ENCODE measurements at regions not wholly inside any gene's neighbourhood (a gene's known extent, or its start where the extent isn't known, plus 50 kb on each side); places are given as distances from the start of the nearest gene placed in this dataset.

GRCh38 chr12:59268295-59268809, 327.5 kb upstream of the SLC16A7 start:
- Histone ChIP-seq H3K9ac (ENCODE audit: control insufficient read depth, insufficient read depth, low read length) (no peak overlapping the region), H2AFZ (ENCODE audit: control insufficient read depth, low read depth, low read length) (no peak overlapping the region), H3K79me2 (ENCODE audit: control insufficient read depth, insufficient read depth, low read length) (no peaks in the 10 kb centered on the region), H3K36me3 (ENCODE audit: control insufficient read depth in 2 of 2, insufficient read depth in 2 of 2, low read length in 1 of 2) (no peaks in the 10 kb centered on the region), H3K4me1 (ENCODE audit: control insufficient read depth, insufficient read depth, low read length) (no peaks in the 10 kb centered on the region), H4K20me1 (ENCODE audit: control insufficient read depth, insufficient read depth) (no peaks in the 10 kb centered on the region), H3K27me3 (replicated peaks in 1 of 2; ENCODE audit: control insufficient read depth in 2 of 2, insufficient read depth in 2 of 2, low read length in 1 of 2) (no peaks in the 10 kb centered on the region), H3K4me3 (no peak overlapping the region), H3K4me2 (ENCODE audit: control insufficient read depth, insufficient read depth) (no peak overlapping the region), H3K27ac (ENCODE audit: control insufficient read depth, insufficient read depth) (no peak overlapping the region), H3K9me3 (replicated peaks; ENCODE audit: control insufficient read depth, insufficient read depth, low read length) (no peaks in the 10 kb centered on the region)
- no TSS peak for BruUV-seq (replicated peaks)
- no peak for DNase-seq (ENCODE audit: low read depth, low spot score)
- TF ChIP-seq EP300 (IDR thresholded peaks at IDR 0.05; ENCODE audit: borderline replicate concordance in 1 of 2, control insufficient read depth in 1 of 2, low read depth in 2 of 2, low read length in 2 of 2): no peak
- no peak for TF ChIP-seq ZBTB40 (IDR thresholded peaks at IDR 0.05; ENCODE audit: borderline replicate concordance)
- no peak for TF ChIP-seq BCL11A (IDR thresholded peaks at IDR 0.05; ENCODE audit: low read depth, low read length)
- no peak for TF ChIP-seq EZH2 (IDR thresholded peaks at IDR 0.05; ENCODE audit: borderline replicate concordance, control insufficient read depth, low read depth, low read length)
- no peak for TF ChIP-seq NFYA (IDR thresholded peaks at IDR 0.05; ENCODE audit: borderline replicate concordance, low read depth, low read length)
- TF ChIP-seq KAT2A (conservative IDR thresholded peaks at IDR 0.05; ENCODE audit: control insufficient read depth, low read depth, low read length): no peak
- no peak for TF ChIP-seq E2F4 (IDR thresholded peaks at IDR 0.05; ENCODE audit: low read depth, low read length)
- TF ChIP-seq YY1 (IDR thresholded peaks at IDR 0.05; ENCODE audit: low read depth, low read length): no peak
- TF ChIP-seq SRF (IDR thresholded peaks at IDR 0.05; ENCODE audit: low read depth in 2 of 2, low read length in 2 of 2): no peak
- TF ChIP-seq SMAD5 (IDR thresholded peaks at IDR 0.05; ENCODE audit: low read depth): no peak
- no peak for TF ChIP-seq CBFB (IDR thresholded peaks at IDR 0.05; ENCODE audit: low read depth)
- TF ChIP-seq HDAC2 (IDR thresholded peaks at IDR 0.05): no peak
- TF ChIP-seq POLR2A (IDR thresholded peaks at IDR 0.05; ENCODE audit: low read depth, low read length): no peak
- no peak for TF ChIP-seq ATF7 (IDR thresholded peaks at IDR 0.05; ENCODE audit: low read depth)
- TF ChIP-seq ATF3 (IDR thresholded peaks at IDR 0.05; ENCODE audit: borderline replicate concordance, extremely low read depth, low read depth, low read length): no peak
- no peak for TF ChIP-seq STAT3 (IDR thresholded peaks at IDR 0.05; ENCODE audit: low read depth, low read length)
- CTCF ChIA-PET: no interaction called here
- POLR2A ChIA-PET: no interaction called here
- in situ Hi-C loops (cut with MboI): no loop called here
- no peak for ATAC-seq
- 0% methylated on average over 2 of the region's 2 CpGs for WGBS (ENCODE audit: insufficient coverage, insufficient replicate concordance, low lambda C conversion rate, missing lambda C conversion rate)
- intact Hi-C loops (cut with micrococcal nuclease; ENCODE audit: unreplicated experiment): no loop called here
- SMC1A ChIA-PET (ENCODE audit: uncharacterized antibody, unreplicated experiment): interaction anchor here (0.5 kb wide), 1 partner anchor 111 kb away, joined by 3 read pairs; no protein-coding TSS in a partner anchor
- no peak for FAIRE-seq
- RAD21 ChIA-PET (ENCODE audit: unreplicated experiment): no interaction called here

Data from GM12878 (cell line).